GM12878 (cell line): ENCODE measurements at regions not wholly inside any gene's neighbourhood (a gene's known extent, or its start where the extent isn't known, plus 50 kb on each side); places are given as distances from the start of the nearest gene placed in this dataset.

Experiments
- ATAC-seq: fragments of 200-7000 bp; cut with Tn5 transposase; 3 replicates; pipeline ENCODE4 v1.9.1; 2020; ENCODE audit warnings: mild to moderate bottlenecking, moderate library complexity
- BruUV-seq: library from RNA; stranded (reverse); fragments of 400-500 nt; replicated peaks from 2 replicates; lab custom pipeline; 2021; lab: Mats Ljungman, UMichigan
- CTCF ChIA-PET: fragments of 300-600 bp; sonication (Branson Sonifier 250); formaldehyde crosslinking; extraction: SDS; loops from one replicate; lab custom pipeline; 2021; ENCODE audit warnings: inconsistent platforms; lab: Yijun Ruan, JAX
- POLR2A ChIA-PET: fragments of 350-600 bp; formaldehyde crosslinking; extraction: SDS; loops from one replicate; lab custom pipeline; 2021; ENCODE audit warnings: inconsistent platforms; lab: Charles Lee
- RAD21 ChIA-PET: fragments of 300-600 bp; sonication (Branson Sonifier 250); formaldehyde crosslinking; loops from one replicate; lab custom pipeline; 2023; ENCODE audit warnings: antibody characterized with exemption; ENCODE audit not compliant: unreplicated experiment; lab: Charles Lee
- SMC1A ChIA-PET: fragments of 300-600 bp; sonication (Branson Sonifier 250); formaldehyde crosslinking; loops from one replicate; lab custom pipeline; 2023; ENCODE audit not compliant: unreplicated experiment, uncharacterized antibody; lab: Charles Lee
- DNase-seq: peaks from one replicate; pipeline ENCODE4 v3.0.0-alpha.2; 2011; ENCODE audit warnings: low read depth, low spot score
- FAIRE-seq: peaks from 3 replicates; lab custom pipeline; 2011; peaks lifted over from hg19 to GRCh38; lab: Jason Lieb, UNC
- H2AFZ ChIP-seq: 2 replicates; pipeline ENCODE4 v1.6.0; 2011; ENCODE audit warnings: low read depth, low read length, control low read depth; ENCODE audit not compliant: control insufficient read depth
- H3K27ac ChIP-seq: 2 replicates; pipeline ENCODE4 v1.5.1; 2011; ENCODE audit warnings: control low read depth; ENCODE audit not compliant: control insufficient read depth, insufficient read depth
- H3K27me3 ChIP-seq, 2 experiments: replicated peaks in 1 of 2; 2 replicates each; pipeline versions ENCODE4 v1.6.0 to v1.6.1; 2011; ENCODE audit warnings: low read length in 1 of 2; ENCODE audit not compliant: control insufficient read depth in 2 of 2, insufficient read depth in 2 of 2
- H3K36me3 ChIP-seq, 2 experiments: 2 replicates each; pipeline ENCODE4 v1.5.1; 2011; ENCODE audit warnings: low read length in 1 of 2; ENCODE audit not compliant: control insufficient read depth in 2 of 2, insufficient read depth in 2 of 2
- H3K4me1 ChIP-seq: 2 replicates; pipeline ENCODE4 v1.6.1; 2011; ENCODE audit warnings: mild to moderate bottlenecking, low read length, moderate library complexity, mixed read lengths; ENCODE audit not compliant: control insufficient read depth, insufficient read depth
- H3K4me2 ChIP-seq: 2 replicates; pipeline ENCODE4 v1.6.0; 2011; ENCODE audit warnings: control low read depth; ENCODE audit not compliant: control insufficient read depth, insufficient read depth
- H3K4me3 ChIP-seq: fragments of 200-600 bp; sonication (generic); 2 replicates; pipeline ENCODE4 v1.5.1; 2016
- H3K79me2 ChIP-seq: 2 replicates; pipeline ENCODE4 v1.6.0; 2011; ENCODE audit warnings: low read length; ENCODE audit not compliant: control insufficient read depth, insufficient read depth
- H3K9ac ChIP-seq: 2 replicates; pipeline ENCODE4 v1.8.0; 2011; ENCODE audit warnings: low read length, control low read depth, mixed read lengths; ENCODE audit not compliant: control insufficient read depth, insufficient read depth
- H3K9me3 ChIP-seq: replicated peaks from 3 replicates; pipeline ENCODE4 v1.5.1; 2011; ENCODE audit warnings: mild to moderate bottlenecking, low read length; ENCODE audit not compliant: control insufficient read depth, insufficient read depth
- H4K20me1 ChIP-seq: 2 replicates; pipeline ENCODE4 v1.6.0; 2011; ENCODE audit not compliant: control insufficient read depth, insufficient read depth
- ATF3 ChIP-seq: IDR thresholded peaks from 2 replicates; pipeline ENCODE4 v1.6.1; 2011; ENCODE audit warnings: low read depth, mild to moderate bottlenecking, low read length, moderate library complexity, borderline replicate concordance; ENCODE audit errors: extremely low read depth
- CHD4 ChIP-seq: fragments of 200-600 bp; sonication (generic); IDR thresholded peaks from 2 replicates; pipeline ENCODE4 v1.6.1; 2016; ENCODE audit warnings: mild to moderate bottlenecking
- EZH2 ChIP-seq: IDR thresholded peaks from 2 replicates; pipeline ENCODE4 v1.6.1; 2012; ENCODE audit warnings: low read depth, mild to moderate bottlenecking, control low read depth, inconsistent platforms, low read length, borderline replicate concordance; ENCODE audit not compliant: control insufficient read depth
- IRF3 ChIP-seq: fragments of 450-650 bp; IDR thresholded peaks from 2 replicates; pipeline ENCODE4 v1.6.1; 2014; ENCODE audit warnings: mild to moderate bottlenecking
- PAX8 ChIP-seq: fragments of 450-650 bp; IDR thresholded peaks from 2 replicates; pipeline ENCODE4 v1.6.1; 2017; ENCODE audit warnings: mild to moderate bottlenecking, moderate library complexity
- RAD51 ChIP-seq: fragments of 450-650 bp; IDR thresholded peaks from 2 replicates; pipeline ENCODE4 v1.6.1; 2016; ENCODE audit warnings: moderate library complexity, mild to moderate bottlenecking, inconsistent platforms
- RB1 ChIP-seq: fragments of 450-650 bp; formaldehyde crosslinking; IDR thresholded peaks from 2 replicates; pipeline ENCODE4 v1.6.1; 2017; ENCODE audit warnings: mild to moderate bottlenecking, borderline replicate concordance
- SMAD5 ChIP-seq: IDR thresholded peaks from 2 replicates; pipeline ENCODE4 v1.6.1; 2016; ENCODE audit warnings: antibody characterized with exemption, low read depth
- ZBTB4 ChIP-seq: fragments of 450-650 bp; formaldehyde crosslinking; IDR thresholded peaks from 2 replicates; pipeline ENCODE4 v1.4.0; 2022; ENCODE audit warnings: mild to moderate bottlenecking, moderate library complexity
- WGBS: methylation state at CpG from one replicate; pipeline ENCODE4 v1.1.6; 2016; ENCODE audit warnings: low lambda C conversion rate; ENCODE audit not compliant: insufficient replicate concordance, insufficient coverage; ENCODE audit errors: missing lambda C conversion rate; 5-methylcytosine and 5-hydroxymethylcytosine counted together
- in situ Hi-C: fragments of 300-500 bp; cut with MboI; formaldehyde crosslinking; loops from 9 replicates; pipeline ENCODE4 v1.14.3; 2018; ENCODE audit warnings: mixed read lengths
- intact Hi-C: fragments of 100-400 bp; cut with micrococcal nuclease; formaldehyde crosslinking; loops from one replicate; pipeline ENCODE4 v1.14.2; 2022; ENCODE audit not compliant: unreplicated experiment

GRCh38 chr12:58071994-58072393, 130.6 kb downstream of the ATP23 start:
- no peaks in the 10 kb centered on the region for H3K9me3 ChIP-seq
- WGBS = 48% methylated on average over 2 of the region's 2 CpGs
- no TSS peak for BruUV-seq
- SMC1A ChIA-PET = no interaction called here
- POLR2A ChIA-PET = no interaction called here
- ATAC-seq (no peak), DNase-seq (no peak), FAIRE-seq (no peak)
- no peak overlapping the region for H3K9ac ChIP-seq
- in situ Hi-C loops = no loop called here
- H2AFZ ChIP-seq = no peak overlapping the region
- no peaks in the 10 kb centered on the region for H4K20me1 ChIP-seq
- CTCF ChIA-PET = no interaction called here
- no peaks in the 10 kb centered on the region for H3K27me3 ChIP-seq
- no peak overlapping the region for H3K27ac ChIP-seq
- TF ChIP-seq ATF3 = no peak
- no peak for TF ChIP-seq PAX8
- TF ChIP-seq ZBTB4 (CRISPR knock-in tag) = no peak
- TF ChIP-seq RAD51 = no peak
- TF ChIP-seq EZH2 = no peak
- no peak for TF ChIP-seq RB1
- TF ChIP-seq CHD4 = no peak
- TF ChIP-seq SMAD5 = no peak
- TF ChIP-seq IRF3 = no peak
- RAD21 ChIA-PET = no interaction called here
- no peak overlapping the region for H3K4me3 ChIP-seq
- no peak overlapping the region for H3K4me2 ChIP-seq
- H3K36me3 ChIP-seq = no peaks in the 10 kb centered on the region
- H3K4me1 ChIP-seq = no peaks in the 10 kb centered on the region
- H3K79me2 ChIP-seq = no peaks in the 10 kb centered on the region
- intact Hi-C loops = no loop called here
